ENCODE measurements at regions not wholly inside any gene's neighbourhood (a gene's known extent, or its start where the extent isn't known, plus 50 kb on each side); places are given as distances from the start of the nearest gene placed in this dataset.

DNA sequence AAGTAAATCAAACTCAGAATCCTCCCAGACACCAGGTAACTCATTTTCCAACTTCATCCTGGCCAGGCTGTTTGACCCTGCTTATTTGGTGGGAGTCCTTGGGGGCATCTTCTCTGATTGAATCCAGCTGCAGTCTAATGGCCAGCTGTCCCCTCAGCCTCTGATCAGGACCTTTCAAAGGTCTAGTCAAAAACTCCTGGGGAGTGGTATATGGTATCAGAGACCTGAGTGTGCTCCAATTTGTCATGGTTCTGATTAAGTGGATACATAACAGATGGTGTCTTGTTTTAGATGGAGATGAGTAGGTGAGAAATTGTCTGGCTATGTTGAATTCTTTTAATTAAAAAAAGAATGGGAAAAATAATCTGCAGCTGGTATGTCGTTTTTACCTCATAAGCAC, 842.6 kb upstream of the ACVR2A start:
- H4K91ac ChIP-seq (ENCODE audit: insufficient read length, low read depth, low read length) = no peak overlapping the region
- Mint-ChIP-seq H3K9me3 (no peaks in the 10 kb centered on the region; a peak in 1 of 5 replicates), H3K27ac (no peak overlapping the region), H3K4me3 (no peak overlapping the region), H3K4me1 (peaks cover 0 to 7% of the 10 kb centered on the region in 2 experiments; a peak in 1 of 4 replicates), H3K36me3 (ENCODE audit: insufficient read depth in 1 of 3, low read depth in 3 of 3) (no peaks in the 10 kb centered on the region), H3K27me3 (ENCODE audit: low read depth) (no peaks in the 10 kb centered on the region)
- no peaks in the 10 kb centered on the region for H3K4me1 ChIP-seq (ENCODE audit: insufficient read depth, low read length)
- TF ChIP-seq, protein P1, sequence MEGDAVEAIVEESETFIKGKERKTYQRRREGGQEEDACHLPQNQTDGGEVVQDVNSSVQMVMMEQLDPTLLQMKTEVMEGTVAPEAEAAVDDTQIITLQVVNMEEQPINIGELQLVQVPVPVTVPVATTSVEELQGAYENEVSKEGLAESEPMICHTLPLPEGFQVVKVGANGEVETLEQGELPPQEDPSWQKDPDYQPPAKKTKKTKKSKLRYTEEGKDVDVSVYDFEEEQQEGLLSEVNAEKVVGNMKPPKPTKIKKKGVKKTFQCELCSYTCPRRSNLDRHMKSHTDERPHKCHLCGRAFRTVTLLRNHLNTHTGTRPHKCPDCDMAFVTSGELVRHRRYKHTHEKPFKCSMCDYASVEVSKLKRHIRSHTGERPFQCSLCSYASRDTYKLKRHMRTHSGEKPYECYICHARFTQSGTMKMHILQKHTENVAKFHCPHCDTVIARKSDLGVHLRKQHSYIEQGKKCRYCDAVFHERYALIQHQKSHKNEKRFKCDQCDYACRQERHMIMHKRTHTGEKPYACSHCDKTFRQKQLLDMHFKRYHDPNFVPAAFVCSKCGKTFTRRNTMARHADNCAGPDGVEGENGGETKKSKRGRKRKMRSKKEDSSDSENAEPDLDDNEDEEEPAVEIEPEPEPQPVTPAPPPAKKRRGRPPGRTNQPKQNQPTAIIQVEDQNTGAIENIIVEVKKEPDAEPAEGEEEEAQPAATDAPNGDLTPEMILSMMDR (conservative IDR thresholded peaks at IDR 0.05) = no peak
- no peaks in the 10 kb centered on the region for H3K79me1 ChIP-seq (ENCODE audit: insufficient read depth, low read depth, low read length, poor library complexity, severe bottlenecking)
- no peak overlapping the region for H3K4ac ChIP-seq (ENCODE audit: low read depth, low read length)
- no peaks in the 10 kb centered on the region for H3K79me2 ChIP-seq (ENCODE audit: insufficient read depth, low read length)
- no peak overlapping the region for H3K23ac ChIP-seq (ENCODE audit: insufficient read length, low read depth, low read length)
- no peak overlapping the region for H2BK5ac ChIP-seq (ENCODE audit: insufficient read length, low read length)
- H3K4me2 ChIP-seq (ENCODE audit: insufficient read depth, insufficient read length, low read length) = no peak overlapping the region
- H3T11ph ChIP-seq (ENCODE audit: low read length) = no peak overlapping the region
- no CpG with 5 or more reads among the region's 1 CpG for WGBS (ENCODE audit: extremely low coverage, insufficient read length, low lambda C conversion rate)
- H3K56ac ChIP-seq (ENCODE audit: insufficient read length, low read depth, low read length) = no peak overlapping the region
- no peak overlapping the region for H2BK12ac ChIP-seq (ENCODE audit: insufficient read length, low read depth, low read length)
- no peak overlapping the region for H2BK20ac ChIP-seq (ENCODE audit: low read depth, low read length, poor library complexity, severe bottlenecking)
- no peaks in the 10 kb centered on the region for H4K20me1 ChIP-seq (ENCODE audit: control insufficient read depth, insufficient read depth, insufficient read length)
- H2BK15ac ChIP-seq (ENCODE audit: low read depth, low read length) = no peak overlapping the region
- H2BK120ac ChIP-seq (ENCODE audit: low read depth, low read length, poor library complexity, severe bottlenecking) = no peak overlapping the region
- no peak for DNase-seq
- no peak overlapping the region for H2AFZ ChIP-seq (ENCODE audit: low read length)
- H3K27ac ChIP-seq (ENCODE audit: insufficient read length, low read depth, low read length) = no peak overlapping the region
- H3K27me3 ChIP-seq (ENCODE audit: insufficient read depth, low read length) = no peaks in the 10 kb centered on the region
- no peak overlapping the region for H4K8ac ChIP-seq (replicated peaks; ENCODE audit: insufficient read length, low read depth, low read length)
- no peaks in the 10 kb centered on the region for H3K23me2 ChIP-seq (ENCODE audit: insufficient read length, low read depth, low read length, poor library complexity, severe bottlenecking)
- H3K9ac ChIP-seq (ENCODE audit: extremely low read depth, insufficient read length, low read length) = no peak overlapping the region
- H3K14ac ChIP-seq (ENCODE audit: insufficient read depth, low read length) = no peak overlapping the region
- H3K18ac ChIP-seq (ENCODE audit: insufficient read length, low read depth, low read length) = no peak overlapping the region
- no peak overlapping the region for H4K5ac ChIP-seq (ENCODE audit: insufficient read length, low read depth, low read length)
- H2AK5ac ChIP-seq (ENCODE audit: insufficient read length, low read length) = no peak overlapping the region
- no peaks in the 10 kb centered on the region for H3K9me3 ChIP-seq (ENCODE audit: control insufficient read depth, low read depth, low read length)
